HT1080 (cell line): ENCODE measurements at regions not wholly inside any gene's neighbourhood (a gene's known extent, or its start where the extent isn't known, plus 50 kb on each side); places are given as distances from the start of the nearest gene placed in this dataset.

Experiments used
- DNase-seq: peaks from one replicate; pipeline ENCODE4 v3.0.0-alpha.2; 2015; ENCODE audit warnings: low read depth

GRCh38 chr5:54719384-54720283, 202.1 kb downstream of the SNX18 start:
- DNase-seq = peak; percentile 71

GRCh38 chr5:54718656-54719055, 201.1 kb downstream of the SNX18 start:
- peak; percentile 18 for DNase-seq

- DNase-seq = no peak
Measured at GRCh38 chr5:54717870-54718269, 200.3 kb downstream of the SNX18 start.

GRCh38 chr5:54717459-54717858, 199.9 kb downstream of the SNX18 start:
- no peak for DNase-seq

- no peak for DNase-seq
Measured at GRCh38 chr5:54713923-54714581, 196.5 kb downstream of the SNX18 start.

GRCh38 chr5:54709096-54709495, 191.5 kb downstream of the SNX18 start:
- DNase-seq = no peak

- DNase-seq = no peak
Measured at GRCh38 chr5:54707841-54708240, 190.3 kb downstream of the SNX18 start.

GRCh38 chr5:54705994-54706653, 188.6 kb downstream of the SNX18 start:
- DNase-seq = no peak

- DNase-seq = no peak
Measured at GRCh38 chr5:54704825-54705224, 187.3 kb downstream of the SNX18 start.

- DNase-seq = no peak
Measured at GRCh38 chr5:54704333-54704732, 186.8 kb downstream of the SNX18 start.

- DNase-seq = no peak
Measured at GRCh38 chr5:54703565-54704255, 186.2 kb downstream of the SNX18 start.

GRCh38 chr5:54703133-54703532, 185.6 kb downstream of the SNX18 start:
- DNase-seq = peak; percentile 86

- DNase-seq = peak; percentile 3
Measured at GRCh38 chr5:54702470-54702869, 184.9 kb downstream of the SNX18 start.

GRCh38 chr5:54700986-54701578, 183.5 kb downstream of the SNX18 start:
- peak; percentile 97 for DNase-seq

GRCh38 chr5:54696931-54697330, 179.4 kb downstream of the SNX18 start:
- no peak for DNase-seq

- no peak for DNase-seq
Measured at GRCh38 chr5:54696346-54696745, 178.8 kb downstream of the SNX18 start.

- no peak for DNase-seq
Measured at GRCh38 chr5:54695198-54695966, 177.8 kb downstream of the SNX18 start.

GRCh38 chr5:54693936-54694657, 176.5 kb downstream of the SNX18 start:
- no peak for DNase-seq

GRCh38 chr5:54692631-54693030, 175.1 kb downstream of the SNX18 start:
- no peak for DNase-seq

GRCh38 chr5:54691656-54692055, 174.1 kb downstream of the SNX18 start:
- no peak for DNase-seq
